ENCODE measurements at regions not wholly inside any gene's neighbourhood (a gene's known extent, or its start where the extent isn't known, plus 50 kb on each side); places are given as distances from the start of the nearest gene placed in this dataset.

DNA sequence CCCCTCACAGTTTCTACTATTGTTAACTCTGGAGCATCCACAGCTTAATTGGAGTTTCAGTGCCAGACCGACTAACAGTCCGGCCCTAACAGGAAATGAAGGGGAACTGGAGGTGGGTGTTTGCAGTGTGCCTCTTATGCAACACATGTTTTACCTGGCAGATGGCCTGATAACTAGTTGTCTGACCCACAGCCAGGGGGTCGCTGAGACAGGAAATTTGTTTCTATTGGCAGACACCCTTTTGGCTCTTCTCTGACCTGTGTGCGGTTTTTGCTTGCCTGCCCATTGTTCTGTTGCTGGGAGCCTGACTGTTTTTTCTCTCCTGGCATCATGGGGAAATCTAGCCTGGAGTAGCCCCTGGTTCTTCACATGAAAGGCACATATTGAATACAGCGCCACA lies 1329.8 kb downstream of the DSC3 start:
- TF ChIP-seq POLR2AphosphoS2 (conservative IDR thresholded peaks at IDR 0.05; ENCODE audit: low read length) (no peak), MAFK (IDR thresholded peaks at IDR 0.05; ENCODE audit: partially characterized antibody) (no peak), RARB (CRISPR knock-in tag; IDR thresholded peaks at IDR 0.05) (no peak), MAZ (IDR thresholded peaks at IDR 0.05; ENCODE audit: borderline replicate concordance, low read depth, low read length) (no peak), NR3C1 (IDR thresholded peaks at IDR 0.05) (no peak), CEBPB (IDR thresholded peaks at IDR 0.05) (no peak), KDM1A (IDR thresholded peaks at IDR 0.05; ENCODE audit: low read depth) (no peak)
- FAIRE-seq (no peak), DNase-seq (ENCODE audit: low read depth in 1 of 2, low spot score in 1 of 2) (no peak), ATAC-seq (no peak)
- CTCF ChIA-PET = no interaction called here
- POLR2A ChIA-PET = no interaction called here
- WGBS (ENCODE audit: missing lambda C conversion rate) = 53% methylated on average over 5 of the region's 5 CpGs
- Histone ChIP-seq H3K4me3 (no peak overlapping the region), H3K9me3 (no peaks in the 10 kb centered on the region), H3K4me1 (no peaks in the 10 kb centered on the region), H3K27ac (no peak overlapping the region), H3K4me2 (no peak overlapping the region)

GRCh38 chr18:29711932-29712331 lies 1330.6 kb downstream of the DSC3 start:
- no peak for DNase-seq (ENCODE audit: low read depth in 1 of 2, low spot score in 1 of 2)
- H3K27ac ChIP-seq = no peak overlapping the region
- no peak for ATAC-seq
- no peak overlapping the region for H3K4me3 ChIP-seq
- TF ChIP-seq ZFP36 (IDR thresholded peaks at IDR 0.05; ENCODE audit: borderline replicate concordance, partially characterized antibody) (no peak), BHLHE40 (IDR thresholded peaks at IDR 0.05; ENCODE audit: low read depth, low read length) (no peak), KDM5A (IDR thresholded peaks at IDR 0.05) (no peak), SREBF2 (IDR thresholded peaks at IDR 0.05) (no peak)
- ChIA-PET CTCF (no interaction called here), POLR2A (no interaction called here)
- FAIRE-seq = no peak
- H3K9me3 ChIP-seq = no peaks in the 10 kb centered on the region
- H3K4me2 ChIP-seq = no peak overlapping the region
- H3K4me1 ChIP-seq = no peaks in the 10 kb centered on the region
- WGBS (ENCODE audit: missing lambda C conversion rate) = 42% methylated on average over 8 of the region's 8 CpGs

- Histone ChIP-seq H3K27ac (no peak overlapping the region), H3K4me2 (no peak overlapping the region), H3K9me3 (no peaks in the 10 kb centered on the region), H3K4me1 (no peaks in the 10 kb centered on the region), H3K4me3 (no peak overlapping the region)
- POLR2A ChIA-PET = no interaction called here
- DNase-seq (ENCODE audit: low read depth in 1 of 2, low spot score in 1 of 2) = no peak
- 50% methylated on average over 1 of the region's 1 CpG for WGBS (ENCODE audit: missing lambda C conversion rate)
- TF ChIP-seq JUNB (IDR thresholded peaks at IDR 0.05) (no peak), RNF2 (IDR thresholded peaks at IDR 0.05; ENCODE audit: borderline replicate concordance, low read depth) (no peak), ESRRA (IDR thresholded peaks at IDR 0.05; ENCODE audit: borderline replicate concordance, low read length) (no peak), RFX5 (IDR thresholded peaks at IDR 0.05) (no peak), HEYL (CRISPR knock-in tag; IDR thresholded peaks at IDR 0.05) (no peak), RAD21 (conservative IDR thresholded peaks at IDR 0.05 in 1 of 2, IDR thresholded peaks at IDR 0.05 in 1 of 2) (no peak), NFE2L2 (conservative IDR thresholded peaks at IDR 0.05; ENCODE audit: low read length) (no peak), FOSB (CRISPR knock-in tag; IDR thresholded peaks at IDR 0.05) (no peak), MAFK (IDR thresholded peaks at IDR 0.05; ENCODE audit: partially characterized antibody) (no peak), NPAS2 (CRISPR knock-in tag; IDR thresholded peaks at IDR 0.05; ENCODE audit: borderline replicate concordance) (no peak), PHF8 (IDR thresholded peaks at IDR 0.05; ENCODE audit: borderline replicate concordance, low read depth) (no peak), HOXB5 (CRISPR knock-in tag; IDR thresholded peaks at IDR 0.05) (no peak), ZSCAN20 (CRISPR knock-in tag; IDR thresholded peaks at IDR 0.05) (no peak), HOXB13 (CRISPR knock-in tag; IDR thresholded peaks at IDR 0.05; ENCODE audit: low read depth) (no peak), HDAC2 (IDR thresholded peaks at IDR 0.05) (no peak)
- TF ChIP-seq, protein P1, sequence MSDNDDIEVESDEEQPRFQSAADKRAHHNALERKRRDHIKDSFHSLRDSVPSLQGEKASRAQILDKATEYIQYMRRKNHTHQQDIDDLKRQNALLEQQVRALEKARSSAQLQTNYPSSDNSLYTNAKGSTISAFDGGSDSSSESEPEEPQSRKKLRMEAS (IDR thresholded peaks at IDR 0.05) = no peak
- TF ChIP-seq, protein P2, sequence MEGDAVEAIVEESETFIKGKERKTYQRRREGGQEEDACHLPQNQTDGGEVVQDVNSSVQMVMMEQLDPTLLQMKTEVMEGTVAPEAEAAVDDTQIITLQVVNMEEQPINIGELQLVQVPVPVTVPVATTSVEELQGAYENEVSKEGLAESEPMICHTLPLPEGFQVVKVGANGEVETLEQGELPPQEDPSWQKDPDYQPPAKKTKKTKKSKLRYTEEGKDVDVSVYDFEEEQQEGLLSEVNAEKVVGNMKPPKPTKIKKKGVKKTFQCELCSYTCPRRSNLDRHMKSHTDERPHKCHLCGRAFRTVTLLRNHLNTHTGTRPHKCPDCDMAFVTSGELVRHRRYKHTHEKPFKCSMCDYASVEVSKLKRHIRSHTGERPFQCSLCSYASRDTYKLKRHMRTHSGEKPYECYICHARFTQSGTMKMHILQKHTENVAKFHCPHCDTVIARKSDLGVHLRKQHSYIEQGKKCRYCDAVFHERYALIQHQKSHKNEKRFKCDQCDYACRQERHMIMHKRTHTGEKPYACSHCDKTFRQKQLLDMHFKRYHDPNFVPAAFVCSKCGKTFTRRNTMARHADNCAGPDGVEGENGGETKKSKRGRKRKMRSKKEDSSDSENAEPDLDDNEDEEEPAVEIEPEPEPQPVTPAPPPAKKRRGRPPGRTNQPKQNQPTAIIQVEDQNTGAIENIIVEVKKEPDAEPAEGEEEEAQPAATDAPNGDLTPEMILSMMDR (IDR thresholded peaks at IDR 0.05) = no peak
- CTCF ChIA-PET = no interaction called here
- no peak for FAIRE-seq
- ATAC-seq = no peak
Measured at GRCh38 chr18:29693334-29693733, 1349.2 kb downstream of the DSC3 start.
